ENCODE measurements at regions not wholly inside any gene's neighbourhood (a gene's known extent, or its start where the extent isn't known, plus 50 kb on each side); places are given as distances from the start of the nearest gene placed in this dataset.

GRCh38 chr3:170784406-170784805 lies 85.6 kb downstream of the RPL22L1 start:
- DNase-seq (ENCODE audit: low spot score) (no peak), FAIRE-seq (no peak)

- DNase-seq (ENCODE audit: low spot score) (no peak), FAIRE-seq (no peak)
Observed at GRCh38 chr3:170780955-170781354, 89.0 kb downstream of the RPL22L1 start.

- no peak for FAIRE-seq
- DNase-seq (ENCODE audit: low spot score) = no peak
Observed at GRCh38 chr3:170780471-170780870, 89.5 kb downstream of the RPL22L1 start.

- no peak for FAIRE-seq
- DNase-seq (ENCODE audit: low spot score) = no peak
Observed at GRCh38 chr3:170778240-170779217, 91.5 kb downstream of the RPL22L1 start.

GRCh38 chr3:170777564-170777926 lies 92.5 kb downstream of the RPL22L1 start:
- FAIRE-seq (no peak), DNase-seq (ENCODE audit: low spot score) (no peak)

GRCh38 chr3:170776887-170777563 lies 93.0 kb downstream of the RPL22L1 start:
- DNase-seq (ENCODE audit: low spot score) (no peak), FAIRE-seq (no peak)

GRCh38 chr3:170773682-170774425 lies 96.1 kb downstream of the RPL22L1 start:
- FAIRE-seq = no peak

GRCh38 chr3:170772175-170772574 lies 97.8 kb downstream of the RPL22L1 start:
- FAIRE-seq = no peak
- DNase-seq (ENCODE audit: low spot score) = no peak

More at GRCh38 chr3:170773682-170774425, 96.1 kb downstream of the RPL22L1 start:
- no peak for DNase-seq (ENCODE audit: low spot score)

GRCh38 chr3:170768334-170768801 lies 101.6 kb downstream of the RPL22L1 start:
- FAIRE-seq = no peak
- DNase-seq (ENCODE audit: low spot score) = peak; percentile 60

GRCh38 chr3:170767576-170767941 lies 102.4 kb downstream of the RPL22L1 start:
- FAIRE-seq (no peak), DNase-seq (ENCODE audit: low spot score) (no peak)

- no peak for DNase-seq (ENCODE audit: low spot score)
- FAIRE-seq = no peak
Observed at GRCh38 chr3:170766823-170767575, 103.0 kb downstream of the RPL22L1 start.

- no peak for DNase-seq (ENCODE audit: low spot score)
- FAIRE-seq = no peak
Observed at GRCh38 chr3:170766253-170766652, 103.7 kb downstream of the RPL22L1 start.

GRCh38 chr3:170765419-170766078 lies 104.4 kb downstream of the RPL22L1 start:
- no peak for DNase-seq (ENCODE audit: low spot score)
- FAIRE-seq = no peak

- DNase-seq (ENCODE audit: low spot score) (no peak), FAIRE-seq (no peak)
Observed at GRCh38 chr3:170764017-170764416, 106.0 kb downstream of the RPL22L1 start.

GRCh38 chr3:170762064-170762463 lies 107.9 kb downstream of the RPL22L1 start:
- FAIRE-seq (no peak), DNase-seq (ENCODE audit: low spot score) (no peak)

- FAIRE-seq (no peak), DNase-seq (ENCODE audit: low spot score) (peak; percentile 48)
Observed at GRCh38 chr3:170761103-170761502, 108.9 kb downstream of the RPL22L1 start.

- FAIRE-seq (no peak), DNase-seq (ENCODE audit: low spot score) (peak; percentile 31)
Observed at GRCh38 chr3:170760174-170760526, 109.8 kb downstream of the RPL22L1 start.

- DNase-seq (ENCODE audit: low spot score) = no peak
- FAIRE-seq = no peak
Observed at GRCh38 chr3:170759511-170760173, 110.4 kb downstream of the RPL22L1 start.

GRCh38 chr3:170757038-170757437 lies 113.0 kb downstream of the RPL22L1 start:
- FAIRE-seq (no peak), DNase-seq (ENCODE audit: low spot score) (no peak)

- FAIRE-seq (no peak), DNase-seq (ENCODE audit: low spot score) (no peak)
Observed at GRCh38 chr3:170754311-170754693, 115.7 kb downstream of the RPL22L1 start.
